ENCODE measurements at regions not wholly inside any gene's neighbourhood (a gene's known extent, or its start where the extent isn't known, plus 50 kb on each side); places are given as distances from the start of the nearest gene placed in this dataset.

DNA sequence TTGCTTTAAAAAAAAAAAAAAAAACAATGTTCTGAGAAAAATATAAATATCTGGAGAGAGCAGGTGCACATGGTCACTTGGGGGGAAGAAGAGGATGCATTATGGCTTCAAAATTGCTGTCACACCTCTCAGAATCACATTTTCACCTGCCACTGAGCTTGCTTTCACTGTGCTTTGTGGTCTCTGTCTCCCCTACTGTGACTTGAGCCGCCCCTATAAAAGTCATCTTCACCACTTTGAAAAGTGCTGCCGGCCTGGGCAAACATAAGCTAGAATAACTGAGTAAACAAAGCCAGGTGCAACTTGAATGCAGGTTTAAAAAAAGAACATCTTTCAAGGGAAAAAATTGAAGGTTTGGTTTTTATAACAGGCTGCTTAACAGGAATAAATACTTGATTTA is 368.1 kb upstream of the GRIA1 start:
- TF ChIP-seq, protein P1, sequence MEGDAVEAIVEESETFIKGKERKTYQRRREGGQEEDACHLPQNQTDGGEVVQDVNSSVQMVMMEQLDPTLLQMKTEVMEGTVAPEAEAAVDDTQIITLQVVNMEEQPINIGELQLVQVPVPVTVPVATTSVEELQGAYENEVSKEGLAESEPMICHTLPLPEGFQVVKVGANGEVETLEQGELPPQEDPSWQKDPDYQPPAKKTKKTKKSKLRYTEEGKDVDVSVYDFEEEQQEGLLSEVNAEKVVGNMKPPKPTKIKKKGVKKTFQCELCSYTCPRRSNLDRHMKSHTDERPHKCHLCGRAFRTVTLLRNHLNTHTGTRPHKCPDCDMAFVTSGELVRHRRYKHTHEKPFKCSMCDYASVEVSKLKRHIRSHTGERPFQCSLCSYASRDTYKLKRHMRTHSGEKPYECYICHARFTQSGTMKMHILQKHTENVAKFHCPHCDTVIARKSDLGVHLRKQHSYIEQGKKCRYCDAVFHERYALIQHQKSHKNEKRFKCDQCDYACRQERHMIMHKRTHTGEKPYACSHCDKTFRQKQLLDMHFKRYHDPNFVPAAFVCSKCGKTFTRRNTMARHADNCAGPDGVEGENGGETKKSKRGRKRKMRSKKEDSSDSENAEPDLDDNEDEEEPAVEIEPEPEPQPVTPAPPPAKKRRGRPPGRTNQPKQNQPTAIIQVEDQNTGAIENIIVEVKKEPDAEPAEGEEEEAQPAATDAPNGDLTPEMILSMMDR (IDR thresholded peaks at IDR 0.05), result no peak
- TF ChIP-seq POLR2A (IDR thresholded peaks at IDR 0.05), result no peak

All from Peyer's patch (tissue), 4 donors.